ENCODE measurements at regions not wholly inside any gene's neighbourhood (a gene's known extent, or its start where the extent isn't known, plus 50 kb on each side); places are given as distances from the start of the nearest gene placed in this dataset.

GRCh38 chr5:117743337-117743736 is 1168.7 kb upstream of the SEMA6A start:
- Histone ChIP-seq H3K4me1 (no peaks in the 10 kb centered on the region), H3K4me3 (no peak overlapping the region), H3K27ac (no peak overlapping the region), H3K27me3 (replicated peaks in 1 of 7) (no peaks in the 10 kb centered on the region), H3K9me3 (peaks cover 0 to 4% (median 0%) of the 10 kb centered on the region in 8 donors), H3K36me3 (no peaks in the 10 kb centered on the region)
- intact Hi-C loops (cut with DNase I; ENCODE audit: low total_unique reads) = no loop called here
- TF ChIP-seq CTCF (IDR thresholded peaks at IDR 0.05 in 8 of 11, conservative IDR thresholded peaks at IDR 0.05 in 3 of 11) = no peak
- TF ChIP-seq POLR2A (IDR thresholded peaks at IDR 0.05) = no peak
- no peak for TF ChIP-seq POLR2AphosphoS5 (IDR thresholded peaks at IDR 0.05)
- DNase-seq = no peak
- 71 to 83% (median 76%) methylated on average over 5 of the region's 5 CpGs for WGBS, 5 donors

- no peaks in the 10 kb centered on the region for H3K36me3 ChIP-seq
- H3K27ac ChIP-seq = no peak overlapping the region
- DNase-seq = no peak
- H3K9me3 ChIP-seq = no peaks in the 10 kb centered on the region
- TF ChIP-seq POLR2A (IDR thresholded peaks at IDR 0.05) (no peak), CTCF (IDR thresholded peaks at IDR 0.05 in 8 of 11, conservative IDR thresholded peaks at IDR 0.05 in 3 of 11) (no peak), POLR2AphosphoS5 (IDR thresholded peaks at IDR 0.05) (no peak)
- no peak overlapping the region for H3K4me3 ChIP-seq
- no peaks in the 10 kb centered on the region for H3K4me1 ChIP-seq
- intact Hi-C loops (cut with DNase I; ENCODE audit: low total_unique reads) = no loop called here
- no peaks in the 10 kb centered on the region for H3K27me3 ChIP-seq (replicated peaks in 1 of 7)
- WGBS, 5 donors = 43 to 59% (median 51%) methylated on average over 1 of the region's 1 CpG
Observed at GRCh38 chr5:117741655-117742206, 1167.1 kb upstream of the SEMA6A start.

- Histone ChIP-seq H3K4me3 (no peak overlapping the region), H3K27me3 (replicated peaks in 1 of 7) (no peaks in the 10 kb centered on the region), H3K27ac (no peak overlapping the region), H3K9me3 (no peaks in the 10 kb centered on the region), H3K36me3 (no peaks in the 10 kb centered on the region), H3K4me1 (no peaks in the 10 kb centered on the region)
- intact Hi-C loops (cut with DNase I; ENCODE audit: low total_unique reads) = no loop called here
- DNase-seq = no peak
- TF ChIP-seq POLR2A (IDR thresholded peaks at IDR 0.05) (no peak), POLR2AphosphoS5 (IDR thresholded peaks at IDR 0.05) (no peak), CTCF (IDR thresholded peaks at IDR 0.05 in 8 of 11, conservative IDR thresholded peaks at IDR 0.05 in 3 of 11) (no peak)
Observed at GRCh38 chr5:117740268-117740667, 1165.6 kb upstream of the SEMA6A start.

- 64 to 90% (median 82%) methylated on average over 3 of the region's 3 CpGs for WGBS, 5 donors
- no peaks in the 10 kb centered on the region for H3K4me1 ChIP-seq
- H3K9me3 ChIP-seq = no peaks in the 10 kb centered on the region
- no peak for DNase-seq
- no peak for TF ChIP-seq POLR2AphosphoS5 (IDR thresholded peaks at IDR 0.05)
- no peak for TF ChIP-seq CTCF (IDR thresholded peaks at IDR 0.05 in 8 of 11, conservative IDR thresholded peaks at IDR 0.05 in 3 of 11)
- no peak for TF ChIP-seq POLR2A (IDR thresholded peaks at IDR 0.05)
- no peaks in the 10 kb centered on the region for H3K27me3 ChIP-seq (replicated peaks in 1 of 7)
- no peak overlapping the region for H3K4me3 ChIP-seq
- H3K36me3 ChIP-seq = no peaks in the 10 kb centered on the region
- H3K27ac ChIP-seq = no peak overlapping the region
- intact Hi-C loops (cut with DNase I; ENCODE audit: low total_unique reads) = no loop called here
Observed at GRCh38 chr5:117738571-117738970, 1163.9 kb upstream of the SEMA6A start.

Data from spleen (tissue), 11 donors.